ENCODE measurements at regions not wholly inside any gene's neighbourhood (a gene's known extent, or its start where the extent isn't known, plus 50 kb on each side); places are given as distances from the start of the nearest gene placed in this dataset.
"Not testable (repeated sequence)": the region's sequence is repeated elsewhere in the genome, so short reads cannot be mapped to it uniquely, and the experiment has no call there.

- H3K9me3 Mint-ChIP-seq (ENCODE audit: low read depth), result peaks cover 39% of the 10 kb centered on the region
Measured at GRCh38 chr22:10710923-10711322, 4817.1 kb upstream of the OR11H1 start.

DNA sequence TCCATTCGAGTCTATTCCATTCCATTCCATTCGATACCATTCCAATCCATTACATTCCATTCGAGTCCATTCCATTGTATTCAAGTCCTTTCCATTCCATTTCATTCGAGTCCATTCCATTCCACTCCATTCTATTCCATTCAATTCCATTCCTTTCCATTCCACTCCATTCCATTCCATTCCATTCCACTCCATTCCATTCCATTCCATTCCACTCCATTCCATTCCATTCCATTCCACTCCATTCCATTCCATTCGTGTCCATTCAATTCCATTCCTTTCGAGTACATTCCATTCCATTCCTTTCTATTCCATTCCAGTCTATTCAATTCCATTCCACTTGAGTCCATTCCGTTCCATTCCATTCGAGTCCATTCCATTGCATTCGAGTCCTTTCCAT lies 4805.2 kb upstream of the OR11H1 start:
- not testable (repeated sequence) for H3K27ac Mint-ChIP-seq
- peaks cover 88% of the 10 kb centered on the region for H3K9me3 Mint-ChIP-seq (ENCODE audit: low read depth)
- H3K36me3 Mint-ChIP-seq (ENCODE audit: insufficient read depth), result peaks cover 36% of the 10 kb centered on the region

More at GRCh38 chr22:10710923-10711322, 4817.1 kb upstream of the OR11H1 start:
- not testable (repeated sequence) for H3K27ac Mint-ChIP-seq; H3K4me3 Mint-ChIP-seq (ENCODE audit: low read depth); DNase-seq (ENCODE audit: low spot score, unreplicated experiment); H3K4me1 Mint-ChIP-seq (ENCODE audit: low read depth); H3K27me3 Mint-ChIP-seq; H3K36me3 Mint-ChIP-seq (ENCODE audit: insufficient read depth)

DNA sequence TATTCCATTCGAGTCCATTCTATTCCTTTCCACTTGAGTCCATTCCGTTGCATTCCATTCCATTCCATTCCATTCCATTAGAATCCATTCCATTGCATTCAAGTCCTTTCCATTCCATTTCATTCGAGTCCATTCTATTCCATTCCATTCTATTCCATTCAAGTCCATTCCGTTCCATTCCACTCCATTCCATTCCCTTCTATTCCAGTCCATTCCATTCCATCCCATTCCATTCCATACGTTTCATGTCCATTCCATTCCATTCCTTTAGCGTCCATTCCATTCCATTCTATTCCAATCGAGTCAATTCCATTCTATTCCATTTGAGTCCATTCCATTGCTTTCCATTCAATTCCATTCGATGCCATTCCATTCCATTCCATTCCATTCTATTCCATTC lies 4804.0 kb upstream of the OR11H1 start:
- not testable (repeated sequence) for H3K27ac Mint-ChIP-seq; DNase-seq (ENCODE audit: low spot score, unreplicated experiment); H3K4me3 Mint-ChIP-seq (ENCODE audit: low read depth); H3K27me3 Mint-ChIP-seq; H3K4me1 Mint-ChIP-seq (ENCODE audit: low read depth)
- Mint-ChIP-seq H3K9me3 (ENCODE audit: low read depth) (peaks cover 89% of the 10 kb centered on the region), H3K36me3 (ENCODE audit: insufficient read depth) (peaks cover 44% of the 10 kb centered on the region)

More for the DNA sequence above, 4805.2 kb upstream of the OR11H1 start:
- H3K27me3 Mint-ChIP-seq; H3K4me3 Mint-ChIP-seq (ENCODE audit: low read depth); H3K4me1 Mint-ChIP-seq (ENCODE audit: low read depth); DNase-seq (ENCODE audit: low spot score, unreplicated experiment): not testable (repeated sequence)

GRCh38 chr22:10727393-10727792 lies 4800.6 kb upstream of the OR11H1 start:
- no peak overlapping the region for H3K27ac Mint-ChIP-seq
- peaks cover 82% of the 10 kb centered on the region for H3K9me3 Mint-ChIP-seq (ENCODE audit: low read depth)
- peaks cover 47% of the 10 kb centered on the region for H3K36me3 Mint-ChIP-seq (ENCODE audit: insufficient read depth)
- no peaks in the 10 kb centered on the region for H3K4me1 Mint-ChIP-seq (ENCODE audit: low read depth)
- H3K27me3 Mint-ChIP-seq, result no peaks in the 10 kb centered on the region
- TF ChIP-seq, protein P1, sequence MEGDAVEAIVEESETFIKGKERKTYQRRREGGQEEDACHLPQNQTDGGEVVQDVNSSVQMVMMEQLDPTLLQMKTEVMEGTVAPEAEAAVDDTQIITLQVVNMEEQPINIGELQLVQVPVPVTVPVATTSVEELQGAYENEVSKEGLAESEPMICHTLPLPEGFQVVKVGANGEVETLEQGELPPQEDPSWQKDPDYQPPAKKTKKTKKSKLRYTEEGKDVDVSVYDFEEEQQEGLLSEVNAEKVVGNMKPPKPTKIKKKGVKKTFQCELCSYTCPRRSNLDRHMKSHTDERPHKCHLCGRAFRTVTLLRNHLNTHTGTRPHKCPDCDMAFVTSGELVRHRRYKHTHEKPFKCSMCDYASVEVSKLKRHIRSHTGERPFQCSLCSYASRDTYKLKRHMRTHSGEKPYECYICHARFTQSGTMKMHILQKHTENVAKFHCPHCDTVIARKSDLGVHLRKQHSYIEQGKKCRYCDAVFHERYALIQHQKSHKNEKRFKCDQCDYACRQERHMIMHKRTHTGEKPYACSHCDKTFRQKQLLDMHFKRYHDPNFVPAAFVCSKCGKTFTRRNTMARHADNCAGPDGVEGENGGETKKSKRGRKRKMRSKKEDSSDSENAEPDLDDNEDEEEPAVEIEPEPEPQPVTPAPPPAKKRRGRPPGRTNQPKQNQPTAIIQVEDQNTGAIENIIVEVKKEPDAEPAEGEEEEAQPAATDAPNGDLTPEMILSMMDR (IDR thresholded peaks at IDR 0.05; ENCODE audit: unreplicated experiment), result no peak
- H3K4me3 Mint-ChIP-seq (ENCODE audit: low read depth), result no peak overlapping the region
- DNase-seq (ENCODE audit: low spot score, unreplicated experiment), result no peak

GRCh38 chr22:10729979-10730378 lies 4798.0 kb upstream of the OR11H1 start:
- not testable (repeated sequence) for DNase-seq (ENCODE audit: low spot score, unreplicated experiment); H3K27ac Mint-ChIP-seq; H3K4me3 Mint-ChIP-seq (ENCODE audit: low read depth); H3K27me3 Mint-ChIP-seq; H3K4me1 Mint-ChIP-seq (ENCODE audit: low read depth)
- H3K36me3 Mint-ChIP-seq (ENCODE audit: insufficient read depth), result peaks cover 42% of the 10 kb centered on the region
- H3K9me3 Mint-ChIP-seq (ENCODE audit: low read depth), result peaks cover 70% of the 10 kb centered on the region

- peaks cover 42% of the 10 kb centered on the region for H3K36me3 Mint-ChIP-seq (ENCODE audit: insufficient read depth)
- H3K4me3 Mint-ChIP-seq (ENCODE audit: low read depth); H3K27me3 Mint-ChIP-seq; H3K4me1 Mint-ChIP-seq (ENCODE audit: low read depth); DNase-seq (ENCODE audit: low spot score, unreplicated experiment); H3K27ac Mint-ChIP-seq: not testable (repeated sequence)
- peaks cover 70% of the 10 kb centered on the region for H3K9me3 Mint-ChIP-seq (ENCODE audit: low read depth)
Measured at GRCh38 chr22:10730706-10731105, 4797.3 kb upstream of the OR11H1 start.

GRCh38 chr22:10731246-10731974 lies 4796.6 kb upstream of the OR11H1 start:
- peaks cover 70% of the 10 kb centered on the region for H3K9me3 Mint-ChIP-seq (ENCODE audit: low read depth)
- peaks cover 42% of the 10 kb centered on the region for H3K36me3 Mint-ChIP-seq (ENCODE audit: insufficient read depth)
- H3K4me3 Mint-ChIP-seq (ENCODE audit: low read depth); H3K27ac Mint-ChIP-seq; H3K27me3 Mint-ChIP-seq; DNase-seq (ENCODE audit: low spot score, unreplicated experiment); H3K4me1 Mint-ChIP-seq (ENCODE audit: low read depth): not testable (repeated sequence)

GRCh38 chr22:10735075-10735474 lies 4792.9 kb upstream of the OR11H1 start:
- peaks cover 17% of the 10 kb centered on the region for H3K36me3 Mint-ChIP-seq (ENCODE audit: insufficient read depth)
- peaks cover 67% of the 10 kb centered on the region for H3K9me3 Mint-ChIP-seq (ENCODE audit: low read depth)
- H3K4me1 Mint-ChIP-seq (ENCODE audit: low read depth); H3K27me3 Mint-ChIP-seq; H3K4me3 Mint-ChIP-seq (ENCODE audit: low read depth); H3K27ac Mint-ChIP-seq; DNase-seq (ENCODE audit: low spot score, unreplicated experiment): not testable (repeated sequence)

GRCh38 chr22:10736879-10737278 lies 4791.1 kb upstream of the OR11H1 start:
- Mint-ChIP-seq H3K9me3 (ENCODE audit: low read depth) (peaks cover 65% of the 10 kb centered on the region), H3K36me3 (ENCODE audit: insufficient read depth) (peaks cover 16% of the 10 kb centered on the region)
- not testable (repeated sequence) for H3K4me1 Mint-ChIP-seq (ENCODE audit: low read depth); DNase-seq (ENCODE audit: low spot score, unreplicated experiment); H3K27me3 Mint-ChIP-seq; H3K27ac Mint-ChIP-seq; H3K4me3 Mint-ChIP-seq (ENCODE audit: low read depth)

GRCh38 chr22:10737931-10738330 lies 4790.1 kb upstream of the OR11H1 start:
- not testable (repeated sequence) for DNase-seq (ENCODE audit: low spot score, unreplicated experiment); H3K27me3 Mint-ChIP-seq; H3K4me3 Mint-ChIP-seq (ENCODE audit: low read depth); H3K4me1 Mint-ChIP-seq (ENCODE audit: low read depth); H3K27ac Mint-ChIP-seq
- H3K9me3 Mint-ChIP-seq (ENCODE audit: low read depth), result peaks cover 63% of the 10 kb centered on the region
- H3K36me3 Mint-ChIP-seq (ENCODE audit: insufficient read depth), result peaks cover 14% of the 10 kb centered on the region
